ENCODE measurements at regions not wholly inside any gene's neighbourhood (a gene's known extent, or its start where the extent isn't known, plus 50 kb on each side); places are given as distances from the start of the nearest gene placed in this dataset.

DNA sequence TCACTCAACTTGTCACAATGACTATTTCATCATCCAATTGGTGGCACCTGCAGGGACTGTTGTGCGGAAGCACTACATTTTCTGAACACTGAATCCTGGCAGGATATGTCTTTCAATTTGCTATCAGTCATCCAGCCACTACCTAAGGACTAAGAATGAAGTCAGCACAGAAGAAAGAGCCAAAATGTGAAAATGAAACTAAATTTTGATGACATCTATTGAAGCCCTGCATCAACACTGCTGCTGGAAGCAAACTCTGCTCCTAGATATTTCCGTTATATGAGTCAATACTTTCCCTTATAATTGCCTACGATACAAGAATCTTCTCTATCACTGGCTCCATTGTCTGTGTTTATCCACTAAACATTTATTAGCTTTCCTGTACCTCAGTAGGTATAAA is 917.9 kb downstream of the RAPGEF2 start:
- Histone ChIP-seq H3K4me1 (ENCODE audit: insufficient read depth, low read length) (no peaks in the 10 kb centered on the region), H3K9me3 (ENCODE audit: low read depth, low read length) (no peaks in the 10 kb centered on the region), H2AFZ (ENCODE audit: low read length) (no peak overlapping the region), H3K79me2 (ENCODE audit: insufficient read depth, low read length) (no peaks in the 10 kb centered on the region), H3K27ac (ENCODE audit: low read depth, low read length) (no peak overlapping the region), H3K27me3 (ENCODE audit: insufficient read depth, low read length) (no peaks in the 10 kb centered on the region), H3K4me2 (ENCODE audit: insufficient read depth, low read length) (no peak overlapping the region), H3K36me3 (ENCODE audit: insufficient read depth, low read length) (no peaks in the 10 kb centered on the region), H3K4me3 (ENCODE audit: insufficient read depth, low read length) (no peak overlapping the region), H4K20me1 (ENCODE audit: insufficient read depth, low read length) (no peaks in the 10 kb centered on the region)
- TF ChIP-seq, protein P1, sequence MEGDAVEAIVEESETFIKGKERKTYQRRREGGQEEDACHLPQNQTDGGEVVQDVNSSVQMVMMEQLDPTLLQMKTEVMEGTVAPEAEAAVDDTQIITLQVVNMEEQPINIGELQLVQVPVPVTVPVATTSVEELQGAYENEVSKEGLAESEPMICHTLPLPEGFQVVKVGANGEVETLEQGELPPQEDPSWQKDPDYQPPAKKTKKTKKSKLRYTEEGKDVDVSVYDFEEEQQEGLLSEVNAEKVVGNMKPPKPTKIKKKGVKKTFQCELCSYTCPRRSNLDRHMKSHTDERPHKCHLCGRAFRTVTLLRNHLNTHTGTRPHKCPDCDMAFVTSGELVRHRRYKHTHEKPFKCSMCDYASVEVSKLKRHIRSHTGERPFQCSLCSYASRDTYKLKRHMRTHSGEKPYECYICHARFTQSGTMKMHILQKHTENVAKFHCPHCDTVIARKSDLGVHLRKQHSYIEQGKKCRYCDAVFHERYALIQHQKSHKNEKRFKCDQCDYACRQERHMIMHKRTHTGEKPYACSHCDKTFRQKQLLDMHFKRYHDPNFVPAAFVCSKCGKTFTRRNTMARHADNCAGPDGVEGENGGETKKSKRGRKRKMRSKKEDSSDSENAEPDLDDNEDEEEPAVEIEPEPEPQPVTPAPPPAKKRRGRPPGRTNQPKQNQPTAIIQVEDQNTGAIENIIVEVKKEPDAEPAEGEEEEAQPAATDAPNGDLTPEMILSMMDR (IDR thresholded peaks at IDR 0.05; ENCODE audit: extremely low read depth, low read depth, low read length) = no peak
- no peak for DNase-seq (ENCODE audit: insufficient read length, low spot score, missing footprints)

DNA sequence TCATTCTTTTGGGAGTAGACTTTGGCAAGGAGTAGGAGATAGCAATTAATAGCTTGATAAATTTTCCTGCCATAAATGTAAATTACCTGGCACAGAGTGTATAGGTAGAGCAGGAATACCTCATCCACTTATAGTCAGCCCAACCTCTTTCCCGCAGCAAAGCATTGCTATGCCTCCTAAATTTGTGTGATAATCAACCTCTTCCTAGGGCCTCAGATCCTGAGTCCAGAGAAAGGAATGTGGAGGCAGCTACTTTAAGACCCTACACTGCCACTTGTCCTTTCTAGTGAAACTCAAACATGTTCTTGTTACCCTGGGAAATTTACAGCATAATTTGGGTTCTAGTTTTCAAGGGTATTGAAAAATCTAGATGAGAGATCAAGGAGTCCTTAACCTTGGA is 919.0 kb downstream of the RAPGEF2 start:
- no peak overlapping the region for H3K4me2 ChIP-seq (ENCODE audit: insufficient read depth, low read length)
- H3K27ac ChIP-seq (ENCODE audit: low read depth, low read length) = no peak overlapping the region
- H4K20me1 ChIP-seq (ENCODE audit: insufficient read depth, low read length) = no peaks in the 10 kb centered on the region
- H2AFZ ChIP-seq (ENCODE audit: low read length) = no peak overlapping the region
- no peak for DNase-seq (ENCODE audit: insufficient read length, low spot score, missing footprints)
- no peaks in the 10 kb centered on the region for H3K79me2 ChIP-seq (ENCODE audit: insufficient read depth, low read length)
- no peaks in the 10 kb centered on the region for H3K9me3 ChIP-seq (ENCODE audit: low read depth, low read length)
- TF ChIP-seq, protein P1 (IDR thresholded peaks at IDR 0.05; ENCODE audit: extremely low read depth, low read depth, low read length) = no peak
- no peak overlapping the region for H3K4me3 ChIP-seq (ENCODE audit: insufficient read depth, low read length)
- H3K4me1 ChIP-seq (ENCODE audit: insufficient read depth, low read length) = no peaks in the 10 kb centered on the region
- no peaks in the 10 kb centered on the region for H3K36me3 ChIP-seq (ENCODE audit: insufficient read depth, low read length)
- no peaks in the 10 kb centered on the region for H3K27me3 ChIP-seq (ENCODE audit: insufficient read depth, low read length)

DNA sequence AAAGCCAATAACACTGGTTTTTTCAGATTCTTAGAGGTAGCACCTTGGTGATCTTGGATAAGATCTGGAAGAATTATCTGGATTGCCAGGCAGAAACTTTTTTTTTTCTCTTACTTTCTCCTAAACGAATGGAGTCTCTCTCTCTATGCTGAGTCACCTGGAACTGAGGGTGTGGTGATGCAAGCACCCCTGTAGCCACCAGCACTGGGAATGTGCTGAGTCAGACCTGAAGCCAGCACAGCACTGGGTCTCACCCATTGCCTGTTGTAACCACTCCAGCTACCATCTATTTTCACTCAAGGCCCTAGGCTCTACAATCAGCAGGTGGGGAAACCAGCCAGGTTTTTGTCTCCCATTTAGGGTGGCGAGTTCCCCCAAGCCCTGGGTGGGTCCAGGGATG is 923.8 kb downstream of the RAPGEF2 start:
- Histone ChIP-seq H3K36me3 (ENCODE audit: insufficient read depth, low read length) (no peaks in the 10 kb centered on the region), H3K4me3 (ENCODE audit: insufficient read depth, low read length) (no peak overlapping the region), H3K27me3 (ENCODE audit: insufficient read depth, low read length) (no peaks in the 10 kb centered on the region), H4K20me1 (ENCODE audit: insufficient read depth, low read length) (no peaks in the 10 kb centered on the region), H3K4me2 (ENCODE audit: insufficient read depth, low read length) (no peak overlapping the region), H3K4me1 (ENCODE audit: insufficient read depth, low read length) (no peaks in the 10 kb centered on the region), H3K9me3 (ENCODE audit: low read depth, low read length) (no peaks in the 10 kb centered on the region), H3K79me2 (ENCODE audit: insufficient read depth, low read length) (no peaks in the 10 kb centered on the region), H3K27ac (ENCODE audit: low read depth, low read length) (no peak overlapping the region), H2AFZ (ENCODE audit: low read length) (no peak overlapping the region)
- TF ChIP-seq, protein P1 (IDR thresholded peaks at IDR 0.05; ENCODE audit: extremely low read depth, low read depth, low read length) = no peak
- DNase-seq (ENCODE audit: insufficient read length, low spot score, missing footprints) = no peak

DNA sequence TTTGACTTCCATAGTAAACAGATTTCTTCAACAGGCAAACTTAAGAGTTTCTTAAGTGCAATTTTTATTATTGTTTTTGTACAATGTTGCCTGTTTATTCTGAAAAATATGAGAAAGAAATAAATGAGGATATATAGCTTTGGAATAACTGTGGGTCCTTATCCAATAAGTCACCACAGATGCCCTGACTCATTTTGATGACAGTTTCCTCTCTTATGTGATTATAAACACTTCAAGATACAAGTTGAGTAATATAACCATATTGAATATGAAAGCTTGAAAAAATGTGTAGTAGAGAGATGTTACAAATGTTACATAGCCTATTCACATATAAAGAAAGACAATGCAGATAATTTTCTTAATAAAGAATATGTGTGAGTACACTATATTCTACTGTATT is 931.6 kb downstream of the RAPGEF2 start:
- DNase-seq (ENCODE audit: insufficient read length, low spot score, missing footprints) = no peak
- TF ChIP-seq, protein P1 (IDR thresholded peaks at IDR 0.05; ENCODE audit: extremely low read depth, low read depth, low read length) = no peak
- Histone ChIP-seq H3K9me3 (ENCODE audit: low read depth, low read length) (no peaks in the 10 kb centered on the region), H3K79me2 (ENCODE audit: insufficient read depth, low read length) (no peaks in the 10 kb centered on the region), H3K4me1 (ENCODE audit: insufficient read depth, low read length) (no peaks in the 10 kb centered on the region), H3K36me3 (ENCODE audit: insufficient read depth, low read length) (no peaks in the 10 kb centered on the region), H3K27ac (ENCODE audit: low read depth, low read length) (no peak overlapping the region), H3K4me2 (ENCODE audit: insufficient read depth, low read length) (no peak overlapping the region), H3K4me3 (ENCODE audit: insufficient read depth, low read length) (no peak overlapping the region), H2AFZ (ENCODE audit: low read length) (no peak overlapping the region), H4K20me1 (ENCODE audit: insufficient read depth, low read length) (no peaks in the 10 kb centered on the region), H3K27me3 (ENCODE audit: insufficient read depth, low read length) (no peaks in the 10 kb centered on the region)
